ENCODE measurements at regions not wholly inside any gene's neighbourhood (a gene's known extent, or its start where the extent isn't known, plus 50 kb on each side); places are given as distances from the start of the nearest gene placed in this dataset.
"Not testable (repeated sequence)": the region's sequence is repeated elsewhere in the genome, so short reads cannot be mapped to it uniquely, and the experiment has no call there.

- Mint-ChIP-seq H3K4me1 (ENCODE audit: low read depth) (no peaks in the 10 kb centered on the region), H3K36me3 (ENCODE audit: low read depth) (no peaks in the 10 kb centered on the region), H3K27me3 (no peaks in the 10 kb centered on the region), H3K9me3 (no peaks in the 10 kb centered on the region), H3K27ac (no peak overlapping the region), H3K4me3 (no peak overlapping the region)
- intact Hi-C loops (cut with micrococcal nuclease) = no loop called here
Measured at GRCh38 chr14:37858733-37859132, 263.3 kb downstream of the TTC6 start.

DNA sequence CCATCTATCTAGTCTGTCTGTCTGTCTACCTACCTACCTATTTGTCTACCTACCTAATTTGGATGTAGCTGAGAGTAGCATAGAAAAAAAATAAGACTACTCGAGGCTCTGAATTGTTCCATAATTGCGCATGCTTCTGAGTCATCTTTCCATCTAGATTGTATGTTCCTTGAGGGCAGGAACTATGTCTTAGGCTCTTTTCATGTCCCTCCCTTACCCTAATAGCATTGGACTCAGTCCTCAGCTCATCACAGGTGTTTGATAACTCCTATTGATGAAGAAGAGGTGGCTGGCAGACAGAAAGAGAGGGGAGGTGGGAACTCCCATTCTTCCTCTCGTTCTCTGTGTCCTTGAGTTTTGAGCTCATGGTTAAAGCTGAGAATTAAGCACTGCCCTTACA lies 263.7 kb downstream of the TTC6 start:
- H3K9me3 Mint-ChIP-seq = no peaks in the 10 kb centered on the region
- intact Hi-C loops (cut with micrococcal nuclease) = no loop called here
- no peaks in the 10 kb centered on the region for H3K4me1 Mint-ChIP-seq (ENCODE audit: low read depth)
- H3K27ac Mint-ChIP-seq = no peak overlapping the region
- H3K36me3 Mint-ChIP-seq (ENCODE audit: low read depth) = no peaks in the 10 kb centered on the region
- H3K4me3 Mint-ChIP-seq = no peak overlapping the region
- H3K27me3 Mint-ChIP-seq = no peaks in the 10 kb centered on the region

GRCh38 chr14:37862263-37862662 lies 266.8 kb downstream of the TTC6 start:
- intact Hi-C loops (cut with micrococcal nuclease) = no loop called here
- Mint-ChIP-seq H3K4me1 (ENCODE audit: low read depth) (no peaks in the 10 kb centered on the region), H3K9me3 (no peaks in the 10 kb centered on the region), H3K27ac (no peak overlapping the region), H3K4me3 (no peak overlapping the region), H3K27me3 (no peaks in the 10 kb centered on the region), H3K36me3 (ENCODE audit: low read depth) (no peaks in the 10 kb centered on the region)

GRCh38 chr14:37864128-37864527 lies 268.7 kb downstream of the TTC6 start:
- intact Hi-C loops (cut with micrococcal nuclease) = no loop called here
- Mint-ChIP-seq H3K4me1 (ENCODE audit: low read depth) (no peaks in the 10 kb centered on the region), H3K36me3 (ENCODE audit: low read depth) (no peaks in the 10 kb centered on the region), H3K9me3 (no peaks in the 10 kb centered on the region), H3K27ac (no peak overlapping the region), H3K4me3 (no peak overlapping the region), H3K27me3 (no peaks in the 10 kb centered on the region)

DNA sequence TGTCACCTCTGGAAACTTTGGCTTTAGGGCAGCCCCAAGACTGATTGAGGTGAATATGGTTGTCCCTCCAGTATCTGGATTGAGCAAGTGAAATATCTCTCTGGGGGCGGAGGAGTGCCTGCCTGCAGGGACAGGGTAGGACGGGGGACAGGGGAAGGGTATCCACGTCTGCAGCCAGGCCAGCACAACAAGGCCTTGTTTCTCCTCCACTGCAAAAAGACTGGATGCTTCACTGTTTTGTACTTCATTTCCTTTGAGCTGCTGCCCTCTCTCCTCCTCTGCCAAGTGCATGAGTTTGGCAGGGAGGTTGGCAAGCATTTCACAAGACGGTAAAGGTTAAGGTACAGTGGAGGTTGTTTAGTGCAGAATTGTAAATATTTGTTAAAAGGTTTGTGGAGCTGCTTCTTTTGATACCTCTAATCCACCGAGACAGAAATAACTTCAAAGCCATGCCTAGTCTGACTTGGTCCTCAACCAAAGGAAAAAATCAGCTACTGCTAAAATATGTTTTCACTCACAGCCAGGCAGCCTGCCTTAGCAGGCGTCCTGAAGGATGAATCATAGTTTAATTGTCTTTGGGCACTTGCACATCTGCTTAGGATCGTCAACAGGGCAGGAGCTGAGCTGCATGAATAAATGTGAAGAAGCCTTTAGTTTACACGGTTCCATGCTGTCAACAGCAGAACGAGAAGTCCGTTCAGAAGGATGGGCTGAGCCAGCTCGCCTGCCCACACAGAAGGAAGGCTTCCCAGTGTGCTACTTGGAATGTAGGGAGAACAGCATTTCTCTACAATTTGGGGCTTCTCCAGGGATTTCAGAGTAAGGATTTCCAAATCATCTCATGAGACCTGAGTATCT lies 269.7 kb downstream of the TTC6 start:
- H3K9me3 Mint-ChIP-seq = no peaks in the 10 kb centered on the region
- no peak overlapping the region for H3K27ac Mint-ChIP-seq
- no peak overlapping the region for H3K4me3 Mint-ChIP-seq
- no peaks in the 10 kb centered on the region for H3K36me3 Mint-ChIP-seq (ENCODE audit: low read depth)
- no peaks in the 10 kb centered on the region for H3K4me1 Mint-ChIP-seq (ENCODE audit: low read depth)
- intact Hi-C loops (cut with micrococcal nuclease) = no loop called here
- H3K27me3 Mint-ChIP-seq = no peaks in the 10 kb centered on the region

DNA sequence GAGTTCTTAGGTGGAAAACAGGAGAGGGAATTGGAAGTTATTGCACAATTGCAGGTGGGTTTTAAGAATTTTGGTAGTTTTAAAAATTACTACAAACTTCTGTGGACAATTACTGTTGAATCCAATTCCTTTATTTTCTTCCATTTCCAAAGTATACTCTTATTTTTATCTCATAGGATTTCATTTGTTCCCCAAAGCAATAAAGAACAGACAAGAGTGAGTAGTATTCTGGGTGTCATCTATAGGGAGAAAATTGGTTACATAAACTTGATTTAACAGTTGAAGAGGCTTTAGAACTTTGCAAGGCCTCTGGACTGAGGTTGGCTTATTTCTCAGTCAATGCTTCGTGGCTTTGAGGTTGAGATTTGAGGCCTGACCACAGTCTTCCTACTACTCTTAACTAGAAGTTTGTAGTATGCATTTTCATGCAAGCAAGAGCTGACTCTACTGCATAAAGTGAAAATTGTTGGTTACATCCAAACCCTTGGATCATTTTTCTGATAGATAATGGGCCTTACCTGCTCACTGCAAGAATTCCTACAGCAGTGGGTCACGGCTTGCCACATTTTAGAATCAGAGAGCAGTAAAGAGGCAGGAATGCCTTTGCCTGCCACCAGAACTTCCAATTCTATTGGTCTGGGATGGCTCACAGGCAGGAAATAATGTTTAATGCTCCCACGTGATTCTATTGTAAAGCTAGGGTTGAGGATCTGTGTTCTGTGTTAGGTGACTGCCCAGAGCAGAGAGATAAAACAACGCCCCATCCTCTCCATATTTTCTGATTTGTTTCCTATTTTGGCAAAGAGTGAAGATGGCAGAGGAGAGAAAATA lies 270.5 kb downstream of the TTC6 start:
- Mint-ChIP-seq H3K9me3 (no peaks in the 10 kb centered on the region), H3K4me3 (no peak overlapping the region), H3K36me3 (ENCODE audit: low read depth) (no peaks in the 10 kb centered on the region), H3K27ac (no peak overlapping the region), H3K27me3 (no peaks in the 10 kb centered on the region), H3K4me1 (ENCODE audit: low read depth) (no peaks in the 10 kb centered on the region)
- intact Hi-C loops (cut with micrococcal nuclease) = no loop called here

GRCh38 chr14:37869633-37870032 lies 274.2 kb downstream of the TTC6 start:
- Mint-ChIP-seq H3K27ac (no peak overlapping the region), H3K4me3 (no peak overlapping the region), H3K9me3 (no peaks in the 10 kb centered on the region), H3K4me1 (ENCODE audit: low read depth) (peaks cover 3% of the 10 kb centered on the region), H3K36me3 (ENCODE audit: low read depth) (no peaks in the 10 kb centered on the region), H3K27me3 (no peaks in the 10 kb centered on the region)
- intact Hi-C loops (cut with micrococcal nuclease) = no loop called here

GRCh38 chr14:37870170-37870569 lies 274.7 kb downstream of the TTC6 start:
- Mint-ChIP-seq H3K9me3 (no peaks in the 10 kb centered on the region), H3K4me3 (no peak overlapping the region), H3K27ac (no peak overlapping the region), H3K27me3 (no peaks in the 10 kb centered on the region), H3K36me3 (ENCODE audit: low read depth) (no peaks in the 10 kb centered on the region), H3K4me1 (ENCODE audit: low read depth) (peaks cover 7% of the 10 kb centered on the region)
- intact Hi-C loops (cut with micrococcal nuclease) = no loop called here

- H3K36me3 Mint-ChIP-seq (ENCODE audit: low read depth) = no peaks in the 10 kb centered on the region
- no peaks in the 10 kb centered on the region for H3K9me3 Mint-ChIP-seq
- no peak overlapping the region for H3K27ac Mint-ChIP-seq
- intact Hi-C loops (cut with micrococcal nuclease) = no loop called here
- peaks cover 7% of the 10 kb centered on the region for H3K4me1 Mint-ChIP-seq (ENCODE audit: low read depth)
- no peak overlapping the region for H3K4me3 Mint-ChIP-seq
- H3K27me3 Mint-ChIP-seq = no peaks in the 10 kb centered on the region
Measured at GRCh38 chr14:37870632-37871346, 275.4 kb downstream of the TTC6 start.

GRCh38 chr14:37874065-37874428 lies 278.6 kb downstream of the TTC6 start:
- H3K27ac Mint-ChIP-seq; H3K9me3 Mint-ChIP-seq; H3K36me3 Mint-ChIP-seq (ENCODE audit: low read depth); H3K4me1 Mint-ChIP-seq (ENCODE audit: low read depth); H3K4me3 Mint-ChIP-seq; H3K27me3 Mint-ChIP-seq: not testable (repeated sequence)
- intact Hi-C loops (cut with micrococcal nuclease) = loop anchor here (1.0 kb wide), 1 partner anchor 628 kb away; no protein-coding TSS in a partner anchor

- H3K36me3 Mint-ChIP-seq (ENCODE audit: low read depth) = no peaks in the 10 kb centered on the region
- intact Hi-C loops (cut with micrococcal nuclease) = loop anchor here (1.0 kb wide), 1 partner anchor 628 kb away; no protein-coding TSS in a partner anchor
- H3K9me3 Mint-ChIP-seq = no peaks in the 10 kb centered on the region
- no peaks in the 10 kb centered on the region for H3K27me3 Mint-ChIP-seq
- H3K4me3 Mint-ChIP-seq = no peak overlapping the region
- no peak overlapping the region for H3K27ac Mint-ChIP-seq
- H3K4me1 Mint-ChIP-seq (ENCODE audit: low read depth) = peaks cover 7% of the 10 kb centered on the region
Measured at GRCh38 chr14:37874429-37875109, 279.1 kb downstream of the TTC6 start.

- Mint-ChIP-seq H3K9me3 (no peaks in the 10 kb centered on the region), H3K4me3 (no peak overlapping the region), H3K27me3 (no peaks in the 10 kb centered on the region), H3K27ac (no peak overlapping the region), H3K36me3 (ENCODE audit: low read depth) (no peaks in the 10 kb centered on the region), H3K4me1 (ENCODE audit: low read depth) (no peaks in the 10 kb centered on the region)
- intact Hi-C loops (cut with micrococcal nuclease) = no loop called here
Measured at GRCh38 chr14:37888234-37888633, 292.8 kb downstream of the TTC6 start.

- Mint-ChIP-seq H3K4me3 (no peak overlapping the region), H3K27ac (no peak overlapping the region), H3K27me3 (no peaks in the 10 kb centered on the region), H3K9me3 (no peaks in the 10 kb centered on the region), H3K36me3 (ENCODE audit: low read depth) (no peaks in the 10 kb centered on the region), H3K4me1 (ENCODE audit: low read depth) (no peaks in the 10 kb centered on the region)
- intact Hi-C loops (cut with micrococcal nuclease) = no loop called here
Measured at GRCh38 chr14:37889087-37889486, 293.7 kb downstream of the TTC6 start.
